K562 (cell line): ENCODE measurements at regions not wholly inside any gene's neighbourhood (a gene's known extent, or its start where the extent isn't known, plus 50 kb on each side); places are given as distances from the start of the nearest gene placed in this dataset.

Source experiments
- ATAC-seq: fragments of 200-7000 bp; cut with Tn5 transposase; 3 replicates; pipeline ENCODE4 v1.9.1; 2020; ENCODE audit warnings: moderate library complexity
- BruUV-seq: library from RNA; stranded (reverse); fragments of 400-500 nt; replicated peaks from 2 replicates; lab custom pipeline; 2021; lab: Mats Ljungman, UMichigan
- CTCF ChIA-PET: fragments of 300-600 bp; formaldehyde crosslinking; extraction: SDS; loops from one replicate; lab custom pipeline; 2021; ENCODE audit warnings: low intra/inter-chr PET ratio; lab: Yijun Ruan, JAX
- POLR2A ChIA-PET: fragments of 300-600, 350-650 bp; sonication (Branson Sonifier 250); formaldehyde crosslinking; extraction: SDS; loops from one replicate; lab custom pipeline; 2021; ENCODE audit warnings: antibody characterized with exemption, inconsistent platforms; lab: Yijun Ruan, JAX
- DNase-seq, 4 experiments: peaks; one replicate each; pipeline versions ENCODE4 v3.0.0 to v3.0.0-alpha.2; 2011 to 2018; ENCODE audit warnings: low spot score in 3 of 4, mixed read lengths in 3 of 4; ENCODE audit errors: extremely low read depth in 1 of 4
- FAIRE-seq: peaks from 2 replicates; lab custom pipeline; 2011; peaks lifted over from hg19 to GRCh38; lab: Jason Lieb, UNC
- H2AFZ ChIP-seq: 2 replicates; pipeline ENCODE4 v1.6.0; 2011; ENCODE audit warnings: low read depth, low read length, control low read depth, inconsistent platforms
- H3K27ac ChIP-seq: fragments of 200-600 bp; 3 replicates; pipeline ENCODE4 v1.8.0; 2011; ENCODE audit warnings: low read depth, mild to moderate bottlenecking, control low read depth, inconsistent platforms, low read length, moderate library complexity, mixed read lengths; ENCODE audit errors: extremely low read depth
- H3K27me3 ChIP-seq, 2 experiments: fragments of 300-600 bp in 1 of 2; 2 replicates in 1 of 2; 3 replicates in 1 of 2; pipeline versions ENCODE4 v1.6.0 to v1.8.0; 2011; ENCODE audit warnings: inconsistent platforms in 2 of 2, low read length in 2 of 2, mild to moderate bottlenecking in 1 of 2, mixed read lengths in 1 of 2, moderate library complexity in 1 of 2; ENCODE audit not compliant: control insufficient read depth in 2 of 2, insufficient read depth in 2 of 2
- H3K36me3 ChIP-seq: fragments of 300-600 bp; 3 replicates; pipeline ENCODE4 v1.8.0; 2011; ENCODE audit warnings: mild to moderate bottlenecking, low read length, inconsistent platforms; ENCODE audit not compliant: control insufficient read depth, insufficient read depth
- H3K4me1 ChIP-seq, 2 experiments: fragments of 200-600 bp in 1 of 2; replicated peaks in 1 of 2; 2 replicates in 1 of 2; 3 replicates in 1 of 2; pipeline versions ENCODE4 v1.5.1 to v1.8.0; 2011; ENCODE audit warnings: inconsistent platforms in 2 of 2, low read length in 2 of 2, mild to moderate bottlenecking in 1 of 2, mixed read lengths in 1 of 2, moderate library complexity in 1 of 2; ENCODE audit not compliant: control insufficient read depth in 2 of 2, insufficient read depth in 2 of 2
- H3K4me2 ChIP-seq: 2 replicates; pipeline ENCODE4 v1.6.1; 2011; ENCODE audit warnings: low read length, control low read depth, inconsistent platforms, mixed read lengths; ENCODE audit not compliant: insufficient read depth
- H3K4me3 ChIP-seq: fragments of 200-600 bp; sonication (generic), shearing (Covaris generic); 2 replicates; pipeline ENCODE4 v1.5.1; 2016; ENCODE audit warnings: control low read depth, inconsistent platforms
- H3K79me2 ChIP-seq: fragments of 200-600 bp; 3 replicates; pipeline ENCODE4 v1.8.0; 2011; ENCODE audit warnings: low read length, inconsistent platforms; ENCODE audit not compliant: control insufficient read depth, insufficient read depth
- H3K9ac ChIP-seq, 2 experiments: 2 replicates each; pipeline versions ENCODE4 v1.6.0 to v1.6.1; 2011; ENCODE audit warnings: low read depth in 2 of 2, low read length in 2 of 2, control low read depth in 1 of 2, inconsistent platforms in 1 of 2, mild to moderate bottlenecking in 1 of 2, mixed read lengths in 1 of 2; ENCODE audit not compliant: insufficient read depth in 1 of 2
- H3K9me1 ChIP-seq: one replicate; pipeline ENCODE4 v1.6.0; 2011; ENCODE audit warnings: inconsistent platforms, mild to moderate bottlenecking, low read length, moderate library complexity; ENCODE audit not compliant: control insufficient read depth, insufficient read depth
- H3K9me3 ChIP-seq: replicated peaks from 2 replicates; pipeline ENCODE4 v1.5.1; 2011; ENCODE audit warnings: low read depth, low read length, inconsistent platforms; ENCODE audit not compliant: control insufficient read depth, insufficient read depth
- H4K20me1 ChIP-seq: replicated peaks from 2 replicates; pipeline ENCODE4 v1.6.1; 2011; ENCODE audit warnings: low read length, inconsistent platforms, mixed read lengths; ENCODE audit not compliant: control insufficient read depth, insufficient read depth
- ATF3 ChIP-seq, 2 experiments: fragments of 450-650 bp in 1 of 2; sonication (generic) in 1 of 2; formaldehyde crosslinking in 1 of 2; IDR thresholded peaks in 1 of 2; conservative IDR thresholded peaks in 1 of 2; 2 replicates each; pipeline versions ENCODE4 v1.6.1 to v1.8.1; 2016 to 2023; ENCODE audit warnings: mild to moderate bottlenecking in 2 of 2, moderate library complexity in 2 of 2, inconsistent platforms in 1 of 2, missing genetic modification reagents in 1 of 2
- CTBP1 ChIP-seq: fragments of 450-650 bp; IDR thresholded peaks from 2 replicates; pipeline ENCODE4 v1.6.1; 2016; ENCODE audit warnings: borderline replicate concordance
- DDX20 ChIP-seq: fragments of 450-650 bp; IDR thresholded peaks from 2 replicates; pipeline ENCODE4 v1.6.1; 2016; ENCODE audit warnings: missing genetic modification characterization, low read depth, mild to moderate bottlenecking, missing compliant biosample characterization, moderate library complexity
- E2F3 ChIP-seq: fragments of 250-450 bp; sonication (Bioruptor Pico); IDR thresholded peaks from 2 replicates; pipeline ENCODE4 v1.4.0; 2020; ENCODE audit warnings: mild to moderate bottlenecking
- HLTF ChIP-seq: fragments of 450-650 bp; IDR thresholded peaks from 2 replicates; pipeline ENCODE4 v1.6.1; 2016
- HMBOX1 ChIP-seq: sonication (generic); IDR thresholded peaks from 2 replicates; pipeline ENCODE4 v1.6.1; 2016
- LARP7 ChIP-seq: fragments of 450-650 bp; IDR thresholded peaks from 2 replicates; pipeline ENCODE4 v1.6.1; 2016
- MED1 ChIP-seq: sonication (generic); formaldehyde crosslinking; IDR thresholded peaks from 2 replicates; pipeline ENCODE4 v1.8.1; 2023; ENCODE audit warnings: missing genetic modification reagents, borderline replicate concordance
- NELFE ChIP-seq: IDR thresholded peaks from 2 replicates; pipeline ENCODE4 v1.6.1; 2011; ENCODE audit warnings: mild to moderate bottlenecking; ENCODE audit not compliant: insufficient read depth, insufficient read length
- POLR2A ChIP-seq: fragments of 450-650 bp; conservative IDR thresholded peaks from 2 replicates; pipeline ENCODE4 v1.6.1; 2016
- TAF7 ChIP-seq: fragments of 450-650 bp; IDR thresholded peaks from 2 replicates; pipeline ENCODE4 v1.6.1; 2016; ENCODE audit warnings: missing genetic modification characterization, missing compliant biosample characterization
- TCFL5 ChIP-seq: fragments of 250-450 bp; sonication (Bioruptor Pico); conservative IDR thresholded peaks from 2 replicates; pipeline ENCODE4 v1.6.1; 2021; ENCODE audit warnings: mild to moderate bottlenecking, moderate library complexity, matching md5 sums
- TGIF2 ChIP-seq: sonication (generic); formaldehyde crosslinking; IDR thresholded peaks from 2 replicates; pipeline ENCODE4 v1.8.1; 2022; ENCODE audit warnings: mild to moderate bottlenecking, missing genetic modification reagents, moderate library complexity
- ZNF347 ChIP-seq: fragments of 450-650 bp; formaldehyde crosslinking; IDR thresholded peaks from 2 replicates; pipeline ENCODE4 v1.4.0; 2020; ENCODE audit warnings: low read depth, mild to moderate bottlenecking, moderate library complexity
- ZNF384 ChIP-seq: IDR thresholded peaks from 2 replicates; pipeline ENCODE4 v1.6.1; 2012; ENCODE audit warnings: low read depth, low read length, improper control_type of control experiment
- WGBS: fragments of 100-300 bp; shearing (Covaris generic); methylation state at CpG from one replicate; pipeline ENCODE4 v1.1.6; 2016; ENCODE audit warnings: low coverage, mixed read lengths; ENCODE audit not compliant: insufficient coverage; ENCODE audit errors: missing lambda C conversion rate; 5-methylcytosine and 5-hydroxymethylcytosine counted together
- in situ Hi-C: fragments of 300-500 bp; cut with MboI; formaldehyde crosslinking; loops from 4 replicates; pipeline ENCODE4 v1.15.0; 2018; ENCODE audit warnings: inconsistent platforms, mixed read lengths
- intact Hi-C: fragments of 100-400 bp; cut with micrococcal nuclease; formaldehyde crosslinking; loops from 2 replicates; pipeline ENCODE4 v1.14.2; 2022
- TF ChIP-seq, protein P1 (sequence below): fragments of 200-800 bp; sonication (Bioruptor generic); IDR thresholded peaks from 2 replicates; pipeline ENCODE4 v1.6.1; 2016; ENCODE audit warnings: missing genetic modification characterization, missing compliant biosample characterization
- TF ChIP-seq, protein P2 (sequence below), 3 experiments: fragments of 200-800 bp in 1 of 3; sonication (Bioruptor generic) in 1 of 3; sonication (generic) in 1 of 3; formaldehyde crosslinking in 1 of 3; IDR thresholded peaks; 2 replicates each; pipeline versions ENCODE4 v1.6.1 to v1.8.0; 2016 to 2022; ENCODE audit warnings: mild to moderate bottlenecking in 2 of 3, missing compliant biosample characterization in 2 of 3, missing genetic modification characterization in 2 of 3, missing genetic modification reagents in 1 of 3

DNA sequence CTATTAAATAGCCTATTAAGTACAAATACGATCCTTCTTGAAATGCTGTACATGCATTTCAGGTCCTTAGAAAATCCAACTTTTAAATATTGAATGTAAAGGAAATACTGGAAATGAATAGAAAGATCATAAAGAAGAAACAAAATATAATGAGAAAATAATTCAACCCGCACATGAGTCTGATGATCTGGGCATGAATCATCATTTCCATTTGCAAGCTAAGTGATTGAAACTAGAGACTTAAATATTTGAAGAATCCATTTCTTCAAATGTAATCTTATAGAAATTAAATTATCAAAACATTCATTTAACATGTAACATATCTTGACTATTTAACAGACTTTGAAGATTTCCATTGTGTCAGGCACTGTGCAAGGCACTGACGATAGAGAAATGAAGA is 977.0 kb downstream of the TFAP2A start:
- ATAC-seq (no peak), FAIRE-seq (no peak), DNase-seq (no peak)
- ChIA-PET CTCF (no interaction called here), POLR2A (no interaction called here)
- Histone ChIP-seq H3K4me1 (no peaks in the 10 kb centered on the region), H3K27ac (no peak overlapping the region), H3K4me3 (no peak overlapping the region), H3K9me1 (no peaks in the 10 kb centered on the region), H3K9ac (no peak overlapping the region), H4K20me1 (no peaks in the 10 kb centered on the region), H3K79me2 (no peaks in the 10 kb centered on the region), H3K36me3 (no peaks in the 10 kb centered on the region), H2AFZ (no peak overlapping the region), H3K27me3 (no peaks in the 10 kb centered on the region), H3K9me3 (no peaks in the 10 kb centered on the region; the same call in 1 of the 2 replicates), H3K4me2 (no peak overlapping the region)
- in situ Hi-C loops (no loop called here), intact Hi-C loops (no loop called here)
- BruUV-seq = no TSS peak
- 5% methylated on average over 3 of the region's 3 CpGs for WGBS
- TF ChIP-seq HMBOX1 (no peak), TCFL5 (no peak), E2F3 (CRISPR knock-in tag) (no peak), HLTF (no peak), MED1 (CRISPR knock-in tag) (no peak), CTBP1 (no peak), ATF3 (IDR thresholded peaks at IDR 0.05) (no peak), ATF3 (CRISPR knock-in tag; conservative IDR thresholded peaks at IDR 0.05) (no peak), LARP7 (no peak), DDX20 (no peak), POLR2A (no peak), NELFE (no peak), TAF7 (tag) (no peak), ZNF347 (CRISPR knock-in tag) (no peak), ZNF384 (no peak), TGIF2 (CRISPR knock-in tag) (no peak)
- TF ChIP-seq, protein P1, sequence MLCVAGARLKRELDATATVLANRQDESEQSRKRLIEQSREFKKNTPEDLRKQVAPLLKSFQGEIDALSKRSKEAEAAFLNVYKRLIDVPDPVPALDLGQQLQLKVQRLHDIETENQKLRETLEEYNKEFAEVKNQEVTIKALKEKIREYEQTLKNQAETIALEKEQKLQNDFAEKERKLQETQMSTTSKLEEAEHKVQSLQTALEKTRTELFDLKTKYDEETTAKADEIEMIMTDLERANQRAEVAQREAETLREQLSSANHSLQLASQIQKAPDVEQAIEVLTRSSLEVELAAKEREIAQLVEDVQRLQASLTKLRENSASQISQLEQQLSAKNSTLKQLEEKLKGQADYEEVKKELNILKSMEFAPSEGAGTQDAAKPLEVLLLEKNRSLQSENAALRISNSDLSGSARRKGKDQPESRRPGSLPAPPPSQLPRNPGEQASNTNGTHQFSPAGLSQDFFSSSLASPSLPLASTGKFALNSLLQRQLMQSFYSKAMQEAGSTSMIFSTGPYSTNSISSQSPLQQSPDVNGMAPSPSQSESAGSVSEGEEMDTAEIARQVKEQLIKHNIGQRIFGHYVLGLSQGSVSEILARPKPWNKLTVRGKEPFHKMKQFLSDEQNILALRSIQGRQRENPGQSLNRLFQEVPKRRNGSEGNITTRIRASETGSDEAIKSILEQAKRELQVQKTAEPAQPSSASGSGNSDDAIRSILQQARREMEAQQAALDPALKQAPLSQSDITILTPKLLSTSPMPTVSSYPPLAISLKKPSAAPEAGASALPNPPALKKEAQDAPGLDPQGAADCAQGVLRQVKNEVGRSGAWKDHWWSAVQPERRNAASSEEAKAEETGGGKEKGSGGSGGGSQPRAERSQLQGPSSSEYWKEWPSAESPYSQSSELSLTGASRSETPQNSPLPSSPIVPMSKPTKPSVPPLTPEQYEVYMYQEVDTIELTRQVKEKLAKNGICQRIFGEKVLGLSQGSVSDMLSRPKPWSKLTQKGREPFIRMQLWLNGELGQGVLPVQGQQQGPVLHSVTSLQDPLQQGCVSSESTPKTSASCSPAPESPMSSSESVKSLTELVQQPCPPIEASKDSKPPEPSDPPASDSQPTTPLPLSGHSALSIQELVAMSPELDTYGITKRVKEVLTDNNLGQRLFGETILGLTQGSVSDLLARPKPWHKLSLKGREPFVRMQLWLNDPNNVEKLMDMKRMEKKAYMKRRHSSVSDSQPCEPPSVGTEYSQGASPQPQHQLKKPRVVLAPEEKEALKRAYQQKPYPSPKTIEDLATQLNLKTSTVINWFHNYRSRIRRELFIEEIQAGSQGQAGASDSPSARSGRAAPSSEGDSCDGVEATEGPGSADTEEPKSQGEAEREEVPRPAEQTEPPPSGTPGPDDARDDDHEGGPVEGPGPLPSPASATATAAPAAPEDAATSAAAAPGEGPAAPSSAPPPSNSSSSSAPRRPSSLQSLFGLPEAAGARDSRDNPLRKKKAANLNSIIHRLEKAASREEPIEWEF (CRISPR knock-in tag) = no peak
- TF ChIP-seq, protein P2, sequence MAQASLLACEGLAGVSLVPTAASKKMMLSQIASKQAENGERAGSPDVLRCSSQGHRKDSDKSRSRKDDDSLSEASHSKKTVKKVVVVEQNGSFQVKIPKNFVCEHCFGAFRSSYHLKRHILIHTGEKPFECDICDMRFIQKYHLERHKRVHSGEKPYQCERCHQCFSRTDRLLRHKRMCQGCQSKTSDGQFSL (CRISPR knock-in tag; IDR thresholded peaks at IDR 0.05) = no peak
- TF ChIP-seq, protein P2 (tag; IDR thresholded peaks at IDR 0.05) = no peak
